IMR-90 (cell line): ENCODE measurements at regions not wholly inside any gene's neighbourhood (a gene's known extent, or its start where the extent isn't known, plus 50 kb on each side); places are given as distances from the start of the nearest gene placed in this dataset.

Experiments used
- ATAC-seq: fragments of 200-7000 bp; cut with Tn5 transposase; 2 replicates; pipeline ENCODE4 v1.9.1; 2020; ENCODE audit warnings: low read depth, mild to moderate bottlenecking, moderate library complexity
- BruUV-seq: library from RNA; stranded (reverse); fragments of 400-500 nt; replicated peaks from 2 replicates; lab custom pipeline; 2021; lab: Mats Ljungman, UMichigan
- CTCF ChIA-PET: fragments of 300-600 bp; formaldehyde crosslinking; extraction: SDS; loops from one replicate; lab custom pipeline; 2021; ENCODE audit warnings: antibody characterized with exemption; lab: Yijun Ruan, JAX
- POLR2A ChIA-PET: fragments of 300-600 bp; sonication (Branson Sonifier 250); formaldehyde crosslinking; loops from one replicate; lab custom pipeline; 2022; ENCODE audit warnings: antibody characterized with exemption; ENCODE audit not compliant: unreplicated experiment; lab: Charles Lee
- DNase-seq: peaks from one replicate; pipeline ENCODE4 v3.0.0; 2013
- H2AFZ ChIP-seq: replicated peaks from 2 replicates; pipeline ENCODE3; 2013; ENCODE audit warnings: low read length, mild to moderate bottlenecking; ENCODE audit not compliant: poor library complexity
- H2AK5ac ChIP-seq: 2 replicates; pipeline ENCODE4 v1.6.1; 2013; ENCODE audit warnings: low read depth, low read length, inconsistent platforms
- H2AK9ac ChIP-seq: replicated peaks from 2 replicates; pipeline ENCODE3; 2013; ENCODE audit warnings: mild to moderate bottlenecking, low read depth, low read length, moderate library complexity; ENCODE audit not compliant: poor library complexity
- H2BK120ac ChIP-seq: 2 replicates; pipeline ENCODE4 v1.6.1; 2013; ENCODE audit warnings: low read depth, low read length, inconsistent platforms
- H2BK15ac ChIP-seq: 3 replicates; pipeline ENCODE4 v1.6.1; 2013; ENCODE audit warnings: low read depth, low read length, inconsistent platforms
- H2BK20ac ChIP-seq: 2 replicates; pipeline ENCODE4 v1.6.1; 2013; ENCODE audit warnings: low read depth, mild to moderate bottlenecking, inconsistent platforms, low read length, moderate library complexity
- H2BK5ac ChIP-seq: 2 replicates; pipeline ENCODE4 v1.6.1; 2013; ENCODE audit warnings: mild to moderate bottlenecking, low read depth, low read length, inconsistent platforms; ENCODE audit not compliant: poor library complexity, severe bottlenecking
- H3K14ac ChIP-seq: replicated peaks from 2 replicates; pipeline ENCODE4 v1.6.1; 2013; ENCODE audit warnings: low read depth, low read length, inconsistent platforms
- H3K18ac ChIP-seq: 2 replicates; pipeline ENCODE4 v1.6.1; 2013; ENCODE audit warnings: low read depth, low read length, control low read depth
- H3K23ac ChIP-seq: 2 replicates; pipeline ENCODE4 v1.6.1; 2013; ENCODE audit warnings: low read depth, low read length, inconsistent platforms
- H3K27ac ChIP-seq: 2 replicates; pipeline ENCODE4 v1.5.1; 2013; ENCODE audit warnings: mild to moderate bottlenecking, control low read depth, low read length; ENCODE audit not compliant: insufficient read depth
- H3K27me3 ChIP-seq: 2 replicates; pipeline ENCODE4 v1.6.1; 2013; ENCODE audit warnings: low read length; ENCODE audit not compliant: control insufficient read depth, insufficient read depth
- H3K36me3 ChIP-seq: 2 replicates; pipeline ENCODE4 v1.6.1; 2013; ENCODE audit warnings: low read length, mixed read lengths; ENCODE audit not compliant: control insufficient read depth, insufficient read depth
- H3K4ac ChIP-seq: 2 replicates; pipeline ENCODE4 v1.6.1; 2013; ENCODE audit warnings: low read depth, low read length, inconsistent platforms
- H3K4me1 ChIP-seq: 2 replicates; pipeline ENCODE4 v1.6.1; 2013; ENCODE audit warnings: low read length, mixed read lengths; ENCODE audit not compliant: control insufficient read depth, insufficient read depth
- H3K4me2 ChIP-seq: 2 replicates; pipeline ENCODE4 v1.6.1; 2013; ENCODE audit warnings: low read depth, mild to moderate bottlenecking, control low read depth, low read length, moderate library complexity
- H3K4me3 ChIP-seq: 2 replicates; pipeline ENCODE4 v1.5.1; 2013; ENCODE audit warnings: low read depth, mild to moderate bottlenecking, control low read depth, low read length, moderate library complexity; ENCODE audit not compliant: insufficient read depth
- H3K56ac ChIP-seq: 2 replicates; pipeline ENCODE4 v1.6.1; 2013; ENCODE audit warnings: low read length, inconsistent platforms; ENCODE audit not compliant: insufficient read depth; ENCODE audit errors: extremely low read depth
- H3K79me1 ChIP-seq, 2 experiments: 2 replicates each; pipeline ENCODE4 v1.6.1; 2013; ENCODE audit warnings: low read length in 2 of 2, inconsistent platforms in 1 of 2, low read depth in 1 of 2
- H3K9ac ChIP-seq: 2 replicates; pipeline ENCODE4 v1.6.1; 2013; ENCODE audit warnings: low read depth, low read length, control low read depth
- H3K9me1 ChIP-seq: 2 replicates; pipeline ENCODE4 v1.6.1; 2013; ENCODE audit warnings: low read length, inconsistent platforms; ENCODE audit not compliant: insufficient read depth
- H3K9me3 ChIP-seq: 2 replicates; pipeline ENCODE4 v1.6.1; 2013; ENCODE audit warnings: low read length; ENCODE audit not compliant: control insufficient read depth, insufficient read depth
- H4K20me1 ChIP-seq: 2 replicates; pipeline ENCODE4 v1.6.1; 2013; ENCODE audit warnings: low read length, inconsistent platforms; ENCODE audit not compliant: insufficient read depth
- H4K5ac ChIP-seq: 2 replicates; pipeline ENCODE4 v1.6.1; 2013; ENCODE audit warnings: mild to moderate bottlenecking, low read depth, low read length, control low read depth
- H4K8ac ChIP-seq, 2 experiments: 2 replicates each; pipeline ENCODE4 v1.6.1; 2013; ENCODE audit warnings: low read depth in 2 of 2, low read length in 2 of 2, control low read depth in 1 of 2, inconsistent platforms in 1 of 2
- H4K91ac ChIP-seq: 2 replicates; pipeline ENCODE4 v1.6.1; 2013; ENCODE audit warnings: low read depth, low read length, inconsistent platforms; ENCODE audit not compliant: insufficient read depth
- BHLHE40 ChIP-seq: fragments of 150-350 bp; IDR thresholded peaks from 2 replicates; pipeline ENCODE4 v1.6.1; 2016; ENCODE audit warnings: mild to moderate bottlenecking, low read depth, low read length
- CEBPB ChIP-seq: IDR thresholded peaks from 2 replicates; pipeline ENCODE4 v1.6.1; 2012; ENCODE audit warnings: low read depth, low read length, improper control_type of control experiment
- FOS ChIP-seq: fragments of 150-350 bp; IDR thresholded peaks from 2 replicates; pipeline ENCODE4 v1.6.1; 2016; ENCODE audit warnings: low read depth, low read length
- POLR2A ChIP-seq: IDR thresholded peaks from 2 replicates; pipeline ENCODE4 v1.6.1; 2012; ENCODE audit warnings: mild to moderate bottlenecking, low read depth, low read length
- RCOR1 ChIP-seq: IDR thresholded peaks from 2 replicates; pipeline ENCODE4 v1.6.1; 2012; ENCODE audit warnings: mild to moderate bottlenecking, low read length, improper control_type of control experiment; ENCODE audit not compliant: insufficient replicate concordance
- RFX5 ChIP-seq: IDR thresholded peaks from 2 replicates; pipeline ENCODE4 v1.8.0; 2012; ENCODE audit warnings: low read depth, mild to moderate bottlenecking, low read length, moderate library complexity
- SMC3 ChIP-seq: fragments of 150-350 bp; IDR thresholded peaks from 2 replicates; pipeline ENCODE4 v1.6.1; 2016; ENCODE audit warnings: low read depth, mild to moderate bottlenecking, antibody characterized with exemption, low read length, moderate library complexity
- WGBS, 2 experiments: methylation state at CpG; one replicate each; pipeline versions ENCODE4 v1.1.5 to v1.1.7; 2013; ENCODE audit warnings: missing lambda C conversion rate in 2 of 2; ENCODE audit not compliant: insufficient read length in 1 of 2; ENCODE audit errors: extremely low coverage in 2 of 2; 5-methylcytosine and 5-hydroxymethylcytosine counted together
- dilution Hi-C: fragments of 300-500 bp; cut with HindIII; formaldehyde crosslinking; loops from one replicate; pipeline ENCODE4 v1.14.3; 2018; ENCODE audit warnings: low sequenced_read_pairs; ENCODE audit not compliant: unreplicated experiment
- in situ Hi-C: fragments of 300-500 bp; cut with MboI; formaldehyde crosslinking; loops from 3 replicates; pipeline ENCODE4 v1.14.3; 2019; ENCODE audit warnings: low sequenced_read_pairs, inconsistent platforms, mixed read lengths
- intact Hi-C: fragments of 100-400 bp; cut with micrococcal nuclease; formaldehyde crosslinking; loops from 2 replicates; pipeline ENCODE4 v1.10.0; 2022

DNA sequence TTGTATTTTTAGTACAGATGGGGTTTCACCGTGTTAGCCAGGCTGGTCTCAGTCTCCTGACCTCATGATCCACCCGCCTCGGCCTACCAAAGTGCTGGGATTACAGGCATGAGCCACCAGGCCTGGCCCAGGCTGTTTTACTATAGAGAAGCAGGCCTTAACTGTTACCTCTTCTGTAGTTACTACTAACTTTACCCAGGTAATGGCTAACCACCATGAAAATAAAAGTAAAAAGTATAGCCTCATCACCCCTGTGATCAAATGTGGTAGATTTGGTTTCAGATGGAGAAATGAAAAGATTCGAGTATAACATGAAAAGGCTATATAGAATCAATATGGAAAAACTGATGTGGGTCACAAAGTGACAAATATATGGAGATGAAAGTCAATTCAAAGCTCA, 210.1 kb downstream of the CD47 start:
- no CpG with 5 or more reads among the region's 4 CpGs for WGBS, 2 experiments

More for the DNA sequence above, 210.1 kb downstream of the CD47 start:
- Histone ChIP-seq H2BK15ac (no peak overlapping the region), H3K4me2 (no peak overlapping the region), H2BK5ac (no peak overlapping the region), H4K20me1 (no peaks in the 10 kb centered on the region), H2BK120ac (no peak overlapping the region), H2AK9ac (no peak overlapping the region), H3K4me1 (peaks cover 3% of the 10 kb centered on the region), H3K9ac (no peak overlapping the region), H3K27me3 (no peaks in the 10 kb centered on the region), H2AK5ac (no peak overlapping the region), H3K9me1 (0 out of 2 replicates have a peak, but pooled peaks cover 5% of the 10 kb centered on the region), H3K4me3 (no peak overlapping the region), H3K27ac (no peak overlapping the region), H4K5ac (no peak overlapping the region), H3K36me3 (no peaks in the 10 kb centered on the region), H3K9me3 (no peaks in the 10 kb centered on the region), H3K79me1 (no peaks in the 10 kb centered on the region), H4K91ac (no peak overlapping the region), H3K4ac (no peak overlapping the region), H3K14ac (no peak overlapping the region), H2AFZ (no peak overlapping the region), H3K23ac (no peak overlapping the region), H3K18ac (no peak overlapping the region), H3K56ac (no peak overlapping the region), H2BK20ac (no peak overlapping the region), H4K8ac (no peak overlapping the region)
- TF ChIP-seq RCOR1 (no peak), SMC3 (no peak), POLR2A (no peak), CEBPB (no peak), BHLHE40 (no peak), RFX5 (no peak), FOS (no peak)
- dilution Hi-C loops (no loop called here), in situ Hi-C loops (no loop called here), intact Hi-C loops (no loop called here)
- BruUV-seq = no TSS peak
- DNase-seq (no peak), ATAC-seq (no peak)
- CTCF ChIA-PET = no interaction called here
- POLR2A ChIA-PET = no interaction called here
